GM18519 (cell line): ENCODE measurements at regions not wholly inside any gene's neighbourhood (a gene's known extent, or its start where the extent isn't known, plus 50 kb on each side); places are given as distances from the start of the nearest gene placed in this dataset.
A peak's percentile ranks its signal among the peaks of the same experiment; 100 is the strongest.

Source experiments
- ATAC-seq: cut with Tn5 transposase; IDR thresholded peaks from one replicate; pipeline ENCODE4 v1.9.1; 2021; ENCODE audit warnings: mild to moderate bottlenecking, moderate library complexity; ENCODE audit not compliant: unreplicated experiment, low FRiP score

GRCh38 chr5:116645627-116646026, 71.0 kb upstream of the SEMA6A start:
- ATAC-seq = peak; percentile 76

DNA sequence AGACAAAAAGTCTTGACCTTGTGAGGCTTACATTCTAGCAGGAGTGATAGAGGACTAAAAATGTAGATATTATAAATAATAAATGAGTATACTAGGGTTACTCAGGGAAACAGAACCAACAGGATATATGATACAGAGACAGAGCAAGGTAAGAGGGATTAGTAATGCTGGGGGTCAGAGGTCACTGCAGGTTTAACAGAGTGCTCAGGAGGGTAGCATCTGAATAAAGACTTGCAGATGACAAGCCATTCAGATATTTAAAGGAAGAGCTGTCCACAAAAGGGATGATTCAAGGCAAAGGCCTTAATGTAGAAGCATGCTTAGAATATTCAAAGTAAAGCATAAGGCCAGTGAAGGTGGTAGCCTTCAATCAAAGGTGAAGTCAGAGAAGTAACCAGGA, 65.6 kb upstream of the SEMA6A start:
- no peak for ATAC-seq

DNA sequence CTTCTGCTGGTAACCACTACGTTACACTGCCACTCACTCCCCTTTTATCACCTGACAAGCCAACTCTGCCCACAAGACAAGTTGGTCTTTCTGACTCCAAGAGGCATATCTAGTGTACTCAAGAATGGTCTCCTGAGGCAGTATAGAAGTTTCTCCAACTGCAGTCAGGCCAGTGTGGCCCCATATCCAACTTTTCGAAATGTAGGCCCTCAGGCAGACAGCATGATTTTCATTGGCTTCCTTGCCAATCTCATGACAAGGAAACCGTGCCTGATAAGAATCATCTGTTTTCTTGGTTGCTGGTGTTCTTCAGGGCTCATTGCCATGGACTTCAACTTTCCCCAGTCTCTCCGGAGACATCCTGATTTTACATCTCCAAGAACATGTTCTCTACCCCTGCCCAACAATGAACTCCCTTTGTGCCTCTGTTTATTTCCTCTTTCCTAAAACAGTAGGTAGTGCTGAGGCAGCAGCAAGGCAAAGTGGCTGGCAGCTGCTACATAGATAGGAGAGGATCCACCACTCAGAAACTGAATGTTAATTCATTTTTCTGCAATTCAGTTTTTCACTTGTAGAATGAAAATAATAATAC, 62.6 kb upstream of the SEMA6A start:
- no peak for ATAC-seq

- no peak for ATAC-seq
Measured at GRCh38 chr5:116632890-116633289, 58.3 kb upstream of the SEMA6A start.

DNA sequence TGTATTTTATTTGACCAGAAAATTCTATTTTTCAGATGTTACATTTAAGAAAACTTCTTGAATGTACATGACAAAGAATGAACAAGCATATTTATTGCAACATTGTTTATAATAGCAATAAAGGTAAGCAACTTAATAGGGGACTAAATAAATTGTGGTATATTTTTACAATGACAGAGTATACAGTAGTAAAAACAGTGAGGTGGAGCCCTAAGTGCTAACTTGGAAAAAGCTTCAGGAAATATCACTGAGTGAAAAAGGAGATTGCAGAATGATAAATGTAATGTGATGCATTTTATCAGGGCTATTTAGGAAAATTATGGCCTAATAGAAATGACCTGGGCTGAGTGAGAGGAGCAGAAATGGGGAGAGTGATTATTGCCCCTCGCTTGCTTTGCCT, 56.5 kb upstream of the SEMA6A start:
- no peak for ATAC-seq

GRCh38 chr5:116629168-116629567, 54.5 kb upstream of the SEMA6A start:
- no peak for ATAC-seq

DNA sequence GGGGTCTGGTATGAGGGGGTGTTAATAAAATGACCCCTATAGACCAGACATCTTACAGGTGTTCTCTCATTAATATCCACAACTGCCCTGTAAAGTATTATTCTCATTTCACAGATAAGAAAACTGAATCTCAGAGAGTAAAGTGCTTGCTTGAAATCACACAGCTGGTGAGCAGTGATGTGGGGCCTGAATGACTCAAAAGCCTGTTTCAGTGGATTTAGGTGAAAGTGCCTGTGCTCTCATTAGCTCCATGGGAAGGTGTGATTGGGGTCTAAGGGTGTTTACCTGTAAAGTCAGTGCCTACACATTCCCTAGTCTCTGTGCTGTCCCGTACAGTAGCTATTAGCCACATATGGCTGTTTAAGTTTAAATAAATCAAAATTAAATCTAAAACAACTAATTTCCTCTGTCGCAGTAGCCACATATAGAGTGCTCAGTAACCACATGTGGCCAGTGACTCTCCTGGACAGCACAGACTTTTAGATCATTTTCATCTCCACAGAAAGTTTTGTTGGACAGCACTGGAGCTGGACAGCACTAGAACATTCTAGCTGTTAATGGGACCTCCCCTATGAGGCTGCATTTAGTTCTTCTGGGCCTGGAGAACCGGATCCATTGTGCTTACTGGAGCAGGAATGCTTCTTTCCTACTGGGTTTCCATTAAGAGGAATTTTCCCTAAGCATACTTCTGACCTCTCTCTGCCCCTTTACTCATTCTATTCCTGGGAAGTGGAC, 52.5 kb upstream of the SEMA6A start:
- ATAC-seq = peak; percentile 96

DNA sequence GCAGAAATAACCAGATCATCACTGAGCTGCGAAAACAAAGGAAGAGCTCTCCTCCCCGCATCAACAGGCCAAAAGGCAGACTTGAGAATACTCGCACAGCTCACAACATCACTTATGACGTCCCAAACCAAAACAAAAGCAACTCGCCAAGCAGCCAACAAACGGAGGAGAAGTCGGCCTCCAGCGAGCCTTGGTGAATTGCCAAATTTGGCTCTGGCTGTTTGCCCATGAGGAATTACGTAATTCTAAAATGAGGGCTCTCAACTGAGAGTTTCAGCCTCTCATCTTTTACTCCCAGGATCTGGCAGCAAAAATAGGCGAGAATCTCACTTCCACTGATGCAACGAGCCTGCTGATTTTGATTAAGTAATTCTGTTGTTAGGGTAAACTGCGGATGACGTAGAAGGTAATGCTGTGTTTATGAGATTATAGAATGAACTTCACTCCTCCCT, 51.7 kb upstream of the SEMA6A start:
- ATAC-seq = no peak
